ENCODE measurements at regions not wholly inside any gene's neighbourhood (a gene's known extent, or its start where the extent isn't known, plus 50 kb on each side); places are given as distances from the start of the nearest gene placed in this dataset.

- Histone ChIP-seq H3K79me2 (ENCODE audit: insufficient read depth) (no peaks in the 10 kb centered on the region), H3K9me2 (no peaks in the 10 kb centered on the region), H3F3A (replicated peaks; ENCODE audit: insufficient read depth) (no peaks in the 10 kb centered on the region), H4K20me1 (ENCODE audit: insufficient read depth) (no peaks in the 10 kb centered on the region), H3K9me3 (no peaks in the 10 kb centered on the region), H3K27ac (ENCODE audit: low read depth in 2 of 2, low read length in 1 of 2) (no peak overlapping the region), H3K4me3 (ENCODE audit: low read depth in 2 of 2, low read length in 1 of 2) (no peak overlapping the region), H3K27me3 (ENCODE audit: insufficient read depth) (no peaks in the 10 kb centered on the region), H3K4me2 (no peak overlapping the region), H3K9ac (no peak overlapping the region), H3K36me3 (replicated peaks in 1 of 2; ENCODE audit: control insufficient read depth in 1 of 2, insufficient read depth in 2 of 2, low read length in 1 of 2) (no peaks in the 10 kb centered on the region), H2AFZ (ENCODE audit: low read depth) (no peak overlapping the region), H3K4me1 (ENCODE audit: control insufficient read depth in 1 of 2, insufficient read depth in 2 of 2, low read depth in 1 of 2, low read length in 1 of 2) (no peaks in the 10 kb centered on the region)
- ChIA-PET CTCF (no interaction called here), POLR2A (no interaction called here)
- no peak for DNase-seq
- TF ChIP-seq FOXM1 (IDR thresholded peaks at IDR 0.05; ENCODE audit: low read depth), result no peak
- TF ChIP-seq CHD2 (IDR thresholded peaks at IDR 0.05; ENCODE audit: low read length, partially characterized antibody), result no peak
- TF ChIP-seq SMC3 (IDR thresholded peaks at IDR 0.05; ENCODE audit: low read depth, low read length), result no peak
- no peak for TF ChIP-seq POLR2AphosphoS5 (IDR thresholded peaks at IDR 0.05; ENCODE audit: low read depth, low read length)
- no peak for TF ChIP-seq MAX (IDR thresholded peaks at IDR 0.05; ENCODE audit: low read depth)
- TF ChIP-seq EP300 (IDR thresholded peaks at IDR 0.05; ENCODE audit: borderline replicate concordance in 1 of 2, low read depth in 1 of 2, low read length in 1 of 2), result no peak
- no peak for TF ChIP-seq TCF12 (IDR thresholded peaks at IDR 0.05)
- TF ChIP-seq FOSL2 (IDR thresholded peaks at IDR 0.05; ENCODE audit: borderline replicate concordance, low read depth), result no peak
- no peak for TF ChIP-seq EZH2phosphoT487 (IDR thresholded peaks at IDR 0.05; ENCODE audit: borderline replicate concordance, low read depth)
- TF ChIP-seq FOXJ3 (CRISPR knock-in tag; IDR thresholded peaks at IDR 0.05), result no peak
- TF ChIP-seq RXRA (IDR thresholded peaks at IDR 0.05; ENCODE audit: borderline replicate concordance, low read depth), result no peak
- TF ChIP-seq GATA2 (CRISPR knock-in tag; IDR thresholded peaks at IDR 0.05), result no peak
- 67% methylated on average over 7 of the region's 7 CpGs for WGBS (ENCODE audit: low lambda C conversion rate)
Measured at GRCh38 chr6:15101130-15101529, 144.7 kb upstream of the JARID2 start.

GRCh38 chr6:15102241-15102640, 143.6 kb upstream of the JARID2 start:
- Histone ChIP-seq H2AFZ (ENCODE audit: low read depth) (no peak overlapping the region), H3K4me3 (ENCODE audit: low read depth in 2 of 2, low read length in 1 of 2) (no peak overlapping the region), H3K9ac (no peak overlapping the region), H3K9me3 (no peaks in the 10 kb centered on the region), H3K4me2 (no peak overlapping the region), H3K4me1 (ENCODE audit: control insufficient read depth in 1 of 2, insufficient read depth in 2 of 2, low read depth in 1 of 2, low read length in 1 of 2) (no peaks in the 10 kb centered on the region; a peak in 1 of 4 replicates), H3K79me2 (ENCODE audit: insufficient read depth) (no peaks in the 10 kb centered on the region), H3K36me3 (replicated peaks in 1 of 2; ENCODE audit: control insufficient read depth in 1 of 2, insufficient read depth in 2 of 2, low read length in 1 of 2) (no peaks in the 10 kb centered on the region), H4K20me1 (ENCODE audit: insufficient read depth) (no peaks in the 10 kb centered on the region), H3K27me3 (ENCODE audit: insufficient read depth) (no peaks in the 10 kb centered on the region), H3K27ac (ENCODE audit: low read depth in 2 of 2, low read length in 1 of 2) (no peak overlapping the region), H3F3A (replicated peaks; ENCODE audit: insufficient read depth) (no peaks in the 10 kb centered on the region), H3K9me2 (no peaks in the 10 kb centered on the region)
- TF ChIP-seq ELF1 (IDR thresholded peaks at IDR 0.05) (no peak), FOXJ3 (CRISPR knock-in tag; IDR thresholded peaks at IDR 0.05) (no peak), POLR2AphosphoS5 (IDR thresholded peaks at IDR 0.05; ENCODE audit: low read depth, low read length) (no peak), EZH2phosphoT487 (IDR thresholded peaks at IDR 0.05; ENCODE audit: borderline replicate concordance, low read depth) (no peak), SIN3A (IDR thresholded peaks at IDR 0.05; ENCODE audit: borderline replicate concordance, low read depth, low read length) (no peak), NRF1 (IDR thresholded peaks at IDR 0.05; ENCODE audit: low read depth, low read length) (no peak), USF2 (IDR thresholded peaks at IDR 0.05; ENCODE audit: borderline replicate concordance, low read depth, low read length) (no peak), TEAD4 (IDR thresholded peaks at IDR 0.05; ENCODE audit: borderline replicate concordance, insufficient read depth) (no peak), MEF2A (IDR thresholded peaks at IDR 0.05; ENCODE audit: borderline replicate concordance, low read depth) (no peak), RXRA (IDR thresholded peaks at IDR 0.05; ENCODE audit: borderline replicate concordance, low read depth) (no peak), GATA2 (CRISPR knock-in tag; IDR thresholded peaks at IDR 0.05) (no peak), FOSL2 (IDR thresholded peaks at IDR 0.05; ENCODE audit: borderline replicate concordance, low read depth) (no peak), PBX3 (IDR thresholded peaks at IDR 0.05) (no peak), YY1 (IDR thresholded peaks at IDR 0.05; ENCODE audit: low read depth) (no peak), FOXM1 (IDR thresholded peaks at IDR 0.05; ENCODE audit: low read depth) (no peak)
- CTCF ChIA-PET, result no interaction called here
- WGBS (ENCODE audit: low lambda C conversion rate), result 57% methylated on average over 5 of the region's 5 CpGs
- no peak for DNase-seq
- POLR2A ChIA-PET, result no interaction called here

Measured in SK-N-SH (cell line).